ENCODE measurements at regions not wholly inside any gene's neighbourhood (a gene's known extent, or its start where the extent isn't known, plus 50 kb on each side); places are given as distances from the start of the nearest gene placed in this dataset.

DNA sequence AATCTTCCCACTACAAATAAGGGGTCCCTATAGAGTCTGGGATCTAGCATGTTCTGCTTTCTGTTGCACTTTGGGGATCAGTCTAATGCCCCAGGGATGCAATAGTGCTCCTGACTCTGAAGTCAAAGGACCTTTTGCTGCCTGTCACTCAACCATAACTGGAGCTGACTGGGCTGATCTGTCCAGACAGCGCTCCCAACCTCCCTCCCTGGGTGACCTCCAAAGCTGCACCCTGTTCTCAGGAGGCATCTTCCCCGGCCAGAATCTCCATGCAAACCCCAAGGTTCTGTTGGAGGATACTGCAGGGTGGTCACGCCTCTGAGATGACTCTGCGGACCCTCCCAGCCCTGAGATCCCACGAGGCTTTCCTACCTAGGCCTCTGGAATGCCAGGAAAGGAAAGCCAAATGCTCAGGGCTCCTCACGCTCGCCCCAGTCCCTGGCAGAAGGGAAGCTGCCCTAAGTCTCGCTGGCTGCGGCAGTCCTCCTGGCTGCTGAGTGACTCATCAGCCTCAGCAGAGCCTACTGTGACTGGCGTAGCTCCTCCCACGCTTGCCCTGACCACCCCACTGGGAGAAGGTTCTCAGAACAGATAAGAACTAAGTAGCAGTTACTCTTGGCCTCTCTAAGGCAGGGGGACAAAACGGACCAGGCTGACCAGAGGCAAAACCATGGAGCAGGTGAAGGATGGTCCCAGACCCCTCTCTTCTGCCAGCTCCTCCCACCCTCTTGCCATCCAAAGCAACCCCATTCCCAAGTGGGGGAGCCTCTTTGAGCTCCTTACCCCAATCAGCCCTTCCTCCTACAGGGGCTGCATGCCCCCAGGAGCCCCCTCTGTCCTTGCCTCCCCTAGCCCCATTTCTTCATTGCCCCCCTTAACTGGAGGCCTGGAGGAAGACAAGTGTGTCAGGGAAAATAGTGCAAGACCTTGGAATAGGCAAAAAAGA, 124.1 kb upstream of the TNRC6C start (continued):
- TF ChIP-seq, protein P1, sequence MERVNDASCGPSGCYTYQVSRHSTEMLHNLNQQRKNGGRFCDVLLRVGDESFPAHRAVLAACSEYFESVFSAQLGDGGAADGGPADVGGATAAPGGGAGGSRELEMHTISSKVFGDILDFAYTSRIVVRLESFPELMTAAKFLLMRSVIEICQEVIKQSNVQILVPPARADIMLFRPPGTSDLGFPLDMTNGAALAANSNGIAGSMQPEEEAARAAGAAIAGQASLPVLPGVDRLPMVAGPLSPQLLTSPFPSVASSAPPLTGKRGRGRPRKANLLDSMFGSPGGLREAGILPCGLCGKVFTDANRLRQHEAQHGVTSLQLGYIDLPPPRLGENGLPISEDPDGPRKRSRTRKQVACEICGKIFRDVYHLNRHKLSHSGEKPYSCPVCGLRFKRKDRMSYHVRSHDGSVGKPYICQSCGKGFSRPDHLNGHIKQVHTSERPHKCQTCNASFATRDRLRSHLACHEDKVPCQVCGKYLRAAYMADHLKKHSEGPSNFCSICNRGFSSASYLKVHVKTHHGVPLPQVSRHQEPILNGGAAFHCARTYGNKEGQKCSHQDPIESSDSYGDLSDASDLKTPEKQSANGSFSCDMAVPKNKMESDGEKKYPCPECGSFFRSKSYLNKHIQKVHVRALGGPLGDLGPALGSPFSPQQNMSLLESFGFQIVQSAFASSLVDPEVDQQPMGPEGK (CRISPR knock-in tag; IDR thresholded peaks at IDR 0.05; ENCODE audit: borderline replicate concordance): no peak
- no peak for TF ChIP-seq ZNF717 (CRISPR knock-in tag; IDR thresholded peaks at IDR 0.05)
- TF ChIP-seq RUNX1 (IDR thresholded peaks at IDR 0.05; ENCODE audit: low read depth): no peak
- no peak for TF ChIP-seq ZNF75A (CRISPR knock-in tag; IDR thresholded peaks at IDR 0.05)
- TF ChIP-seq KDM1A (IDR thresholded peaks at IDR 0.05): no peak
- TF ChIP-seq FOXA1 (IDR thresholded peaks at IDR 0.05; ENCODE audit: borderline replicate concordance): no peak
- TF ChIP-seq SRSF9 (IDR thresholded peaks at IDR 0.05; ENCODE audit: borderline replicate concordance, low read depth, low read length): no peak
- 0 out of 2 replicates have a peak, but pooled peaks have one; percentile 19 for TF ChIP-seq POLR2AphosphoS5 (IDR thresholded peaks at IDR 0.05; ENCODE audit: control insufficient read depth, insufficient read depth, low read depth, low read length)
- TF ChIP-seq PHB (CRISPR knock-in tag; IDR thresholded peaks at IDR 0.05): no peak
- TF ChIP-seq NCOR1 (IDR thresholded peaks at IDR 0.05): no peak; the same call in 1 of the 2 replicates
- no peak for TF ChIP-seq ADNP (tag; IDR thresholded peaks at IDR 0.05)
- TF ChIP-seq ZNF561 (CRISPR knock-in tag; conservative IDR thresholded peaks at IDR 0.05): no peak
- no peak for TF ChIP-seq PCBP1 (IDR thresholded peaks at IDR 0.05; ENCODE audit: low read depth, low read length, poor library complexity, severe bottlenecking)
- TF ChIP-seq KHSRP (IDR thresholded peaks at IDR 0.05): no peak
- TF ChIP-seq, protein P2, sequence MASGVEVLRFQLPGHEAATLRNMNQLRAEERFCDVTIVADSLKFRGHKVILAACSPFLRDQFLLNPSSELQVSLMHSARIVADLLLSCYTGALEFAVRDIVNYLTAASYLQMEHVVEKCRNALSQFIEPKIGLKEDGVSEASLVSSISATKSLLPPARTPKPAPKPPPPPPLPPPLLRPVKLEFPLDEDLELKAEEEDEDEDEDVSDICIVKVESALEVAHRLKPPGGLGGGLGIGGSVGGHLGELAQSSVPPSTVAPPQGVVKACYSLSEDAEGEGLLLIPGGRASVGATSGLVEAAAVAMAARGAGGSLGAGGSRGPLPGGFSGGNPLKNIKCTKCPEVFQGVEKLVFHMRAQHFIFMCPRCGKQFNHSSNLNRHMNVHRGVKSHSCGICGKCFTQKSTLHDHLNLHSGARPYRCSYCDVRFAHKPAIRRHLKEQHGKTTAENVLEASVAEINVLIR (CRISPR knock-in tag; IDR thresholded peaks at IDR 0.05): no peak
- TF ChIP-seq NFRKB (IDR thresholded peaks at IDR 0.05; ENCODE audit: low read depth): no peak
- no peak for TF ChIP-seq BRD4 (IDR thresholded peaks at IDR 0.05)
- TF ChIP-seq DACH1 (IDR thresholded peaks at IDR 0.05; ENCODE audit: partially characterized antibody): peak; percentile 68
- TF ChIP-seq KLF10 (CRISPR knock-in tag; IDR thresholded peaks at IDR 0.05): no peak
- peak; percentile 66; the same call in 1 of the 2 replicates for TF ChIP-seq LEF1 (IDR thresholded peaks at IDR 0.05)
- no peak for TF ChIP-seq L3MBTL2 (IDR thresholded peaks at IDR 0.05)
- TF ChIP-seq TAF7 (tag; IDR thresholded peaks at IDR 0.05): no peak
- TF ChIP-seq, protein P3, sequence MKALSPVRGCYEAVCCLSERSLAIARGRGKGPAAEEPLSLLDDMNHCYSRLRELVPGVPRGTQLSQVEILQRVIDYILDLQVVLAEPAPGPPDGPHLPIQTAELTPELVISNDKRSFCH (CRISPR knock-in tag; IDR thresholded peaks at IDR 0.05): no peak
- TF ChIP-seq, protein P3 (tag; IDR thresholded peaks at IDR 0.05): no peak
- no peak for TF ChIP-seq ZZZ3 (IDR thresholded peaks at IDR 0.05)
- 0 out of 2 replicates have a peak, but pooled peaks have one; percentile 31 for TF ChIP-seq POLR2G (IDR thresholded peaks at IDR 0.05; ENCODE audit: low read depth, low read length)
- TF ChIP-seq ZNF354B (CRISPR knock-in tag; IDR thresholded peaks at IDR 0.05): no peak
- no peak for TF ChIP-seq RFX1 (IDR thresholded peaks at IDR 0.05)
